A204.1 (cell line): ENCODE measurements at regions not wholly inside any gene's neighbourhood (a gene's known extent, or its start where the extent isn't known, plus 50 kb on each side); places are given as distances from the start of the nearest gene placed in this dataset.

Source experiments
- FAIRE-seq: peaks from 2 replicates; lab custom pipeline; 2012; peaks lifted over from hg19 to GRCh38; lab: Jason Lieb, UNC

- no peak for FAIRE-seq
Measured at GRCh38 chr5:164600929-164601535, 1095.6 kb downstream of the MAT2B start.

- no peak for FAIRE-seq
Measured at GRCh38 chr5:164608507-164608906, 1103.1 kb downstream of the MAT2B start.

- FAIRE-seq = no peak
Measured at GRCh38 chr5:164610374-164610773, 1105.0 kb downstream of the MAT2B start.

GRCh38 chr5:164614707-164615106, 1109.3 kb downstream of the MAT2B start:
- no peak for FAIRE-seq

- no peak for FAIRE-seq
Measured at GRCh38 chr5:164617290-164617689, 1111.9 kb downstream of the MAT2B start.

GRCh38 chr5:164627021-164627420, 1121.6 kb downstream of the MAT2B start:
- no peak for FAIRE-seq

- FAIRE-seq = no peak
Measured at GRCh38 chr5:164636456-164636855, 1131.0 kb downstream of the MAT2B start.

GRCh38 chr5:164637931-164638521, 1132.6 kb downstream of the MAT2B start:
- FAIRE-seq = no peak

GRCh38 chr5:164649266-164649665, 1143.8 kb downstream of the MAT2B start:
- no peak for FAIRE-seq

GRCh38 chr5:164650427-164650826, 1145.0 kb downstream of the MAT2B start:
- no peak for FAIRE-seq

GRCh38 chr5:164651546-164652275, 1146.3 kb downstream of the MAT2B start:
- FAIRE-seq = no peak

GRCh38 chr5:164652276-164652660, 1146.8 kb downstream of the MAT2B start:
- no peak for FAIRE-seq

GRCh38 chr5:164663198-164663989, 1158.0 kb downstream of the MAT2B start:
- no peak for FAIRE-seq

- no peak for FAIRE-seq
Measured at GRCh38 chr5:164671640-164672039, 1166.2 kb downstream of the MAT2B start.

- FAIRE-seq = no peak
Measured at GRCh38 chr5:164672205-164672604, 1166.8 kb downstream of the MAT2B start.

- FAIRE-seq = peak; percentile 86
Measured at GRCh38 chr5:164672931-164673694, 1167.7 kb downstream of the MAT2B start.

- no peak for FAIRE-seq
Measured at GRCh38 chr5:164679461-164679860, 1174.0 kb downstream of the MAT2B start.

- no peak for FAIRE-seq
Measured at GRCh38 chr5:164680216-164680615, 1174.8 kb downstream of the MAT2B start.

- FAIRE-seq = no peak
Measured at GRCh38 chr5:164680812-164681520, 1175.5 kb downstream of the MAT2B start.

- FAIRE-seq = no peak
Measured at GRCh38 chr5:164687391-164687790, 1182.0 kb downstream of the MAT2B start.

GRCh38 chr5:164688437-164688836, 1183.0 kb downstream of the MAT2B start:
- FAIRE-seq = no peak
